ENCODE measurements at regions not wholly inside any gene's neighbourhood (a gene's known extent, or its start where the extent isn't known, plus 50 kb on each side); places are given as distances from the start of the nearest gene placed in this dataset.

DNA sequence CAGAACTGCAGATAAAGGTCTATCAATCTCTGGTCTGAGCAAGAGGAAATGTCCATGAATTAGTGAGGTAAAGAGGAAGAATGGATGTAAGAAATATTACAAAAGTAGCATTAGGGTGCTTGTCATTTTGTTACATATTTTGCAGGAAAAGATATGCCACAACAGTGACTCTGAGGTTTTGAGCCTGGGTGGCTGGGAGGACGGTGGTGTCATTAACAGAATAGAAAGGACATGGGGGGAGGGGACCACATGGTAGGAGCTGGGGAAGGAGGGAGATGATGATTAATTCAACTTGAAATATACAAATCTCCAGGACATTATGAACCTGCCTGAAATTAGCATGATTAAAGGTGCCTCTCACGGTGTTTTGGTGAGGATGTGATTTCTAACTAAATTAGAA lies 245.5 kb upstream of the MDFIC2 start:
- TF ChIP-seq EGR1 (IDR thresholded peaks at IDR 0.05; ENCODE audit: low read depth) (no peak), CTCF (IDR thresholded peaks at IDR 0.05 in 2 of 3, conservative IDR thresholded peaks at IDR 0.05 in 1 of 3; ENCODE audit: borderline replicate concordance in 1 of 3, insufficient read depth in 1 of 3, low read depth in 2 of 3, low read length in 2 of 3) (no peak), POLR2A (IDR thresholded peaks at IDR 0.05; ENCODE audit: borderline replicate concordance, extremely low read depth, insufficient read depth, insufficient read length) (no peak), CEBPB (IDR thresholded peaks at IDR 0.05; ENCODE audit: low read depth) (no peak), JUND (IDR thresholded peaks at IDR 0.05) (no peak), MAX (IDR thresholded peaks at IDR 0.05) (no peak), POLR2AphosphoS5 (IDR thresholded peaks at IDR 0.05; ENCODE audit: low read depth, low read length) (no peak), ATF3 (IDR thresholded peaks at IDR 0.05) (no peak), EZH2 (IDR thresholded peaks at IDR 0.05) (no peak), ELF1 (IDR thresholded peaks at IDR 0.05; ENCODE audit: borderline replicate concordance, low read depth) (no peak), EZH2phosphoT487 (IDR thresholded peaks at IDR 0.05; ENCODE audit: borderline replicate concordance) (no peak), RAD21 (IDR thresholded peaks at IDR 0.05; ENCODE audit: low read depth) (no peak), FOSL1 (IDR thresholded peaks at IDR 0.05; ENCODE audit: low read depth) (no peak)
- TF ChIP-seq, protein P1, sequence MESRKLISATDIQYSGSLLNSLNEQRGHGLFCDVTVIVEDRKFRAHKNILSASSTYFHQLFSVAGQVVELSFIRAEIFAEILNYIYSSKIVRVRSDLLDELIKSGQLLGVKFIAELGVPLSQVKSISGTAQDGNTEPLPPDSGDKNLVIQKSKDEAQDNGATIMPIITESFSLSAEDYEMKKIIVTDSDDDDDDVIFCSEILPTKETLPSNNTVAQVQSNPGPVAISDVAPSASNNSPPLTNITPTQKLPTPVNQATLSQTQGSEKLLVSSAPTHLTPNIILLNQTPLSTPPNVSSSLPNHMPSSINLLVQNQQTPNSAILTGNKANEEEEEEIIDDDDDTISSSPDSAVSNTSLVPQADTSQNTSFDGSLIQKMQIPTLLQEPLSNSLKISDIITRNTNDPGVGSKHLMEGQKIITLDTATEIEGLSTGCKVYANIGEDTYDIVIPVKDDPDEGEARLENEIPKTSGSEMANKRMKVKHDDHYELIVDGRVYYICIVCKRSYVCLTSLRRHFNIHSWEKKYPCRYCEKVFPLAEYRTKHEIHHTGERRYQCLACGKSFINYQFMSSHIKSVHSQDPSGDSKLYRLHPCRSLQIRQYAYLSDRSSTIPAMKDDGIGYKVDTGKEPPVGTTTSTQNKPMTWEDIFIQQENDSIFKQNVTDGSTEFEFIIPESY (IDR thresholded peaks at IDR 0.05; ENCODE audit: extremely low read depth, insufficient replicate concordance, low read length): no peak
